ENCODE measurements at regions not wholly inside any gene's neighbourhood (a gene's known extent, or its start where the extent isn't known, plus 50 kb on each side); places are given as distances from the start of the nearest gene placed in this dataset.

GRCh38 chr17:33623841-33624240, 330.7 kb upstream of the ASIC2 start:
- POLR2A ChIA-PET, result no interaction called here
- in situ Hi-C loops (cut with MboI) (no loop called here), intact Hi-C loops (cut with micrococcal nuclease; ENCODE audit: unreplicated experiment) (no loop called here)
- ATAC-seq (no peak), DNase-seq (ENCODE audit: low read depth, low spot score) (no peak), FAIRE-seq (no peak)
- no TSS peak for BruUV-seq (replicated peaks)
- RAD21 ChIA-PET (ENCODE audit: unreplicated experiment), result no interaction called here
- H3K27ac ChIP-seq (ENCODE audit: control insufficient read depth, insufficient read depth), result no peak overlapping the region
- no peak overlapping the region for H3K4me3 ChIP-seq
- H3K9ac ChIP-seq (ENCODE audit: control insufficient read depth, insufficient read depth, low read length), result no peak overlapping the region
- no peaks in the 10 kb centered on the region for H3K79me2 ChIP-seq (ENCODE audit: control insufficient read depth, insufficient read depth, low read length)
- 10% methylated on average over 3 of the region's 3 CpGs for WGBS (ENCODE audit: insufficient coverage, insufficient replicate concordance, low lambda C conversion rate, missing lambda C conversion rate)
- no peaks in the 10 kb centered on the region; a peak in 1 of 4 replicates for H3K27me3 ChIP-seq (replicated peaks in 1 of 2; ENCODE audit: control insufficient read depth in 2 of 2, insufficient read depth in 2 of 2, low read length in 1 of 2)
- no peaks in the 10 kb centered on the region for H4K20me1 ChIP-seq (ENCODE audit: control insufficient read depth, insufficient read depth)
- TF ChIP-seq WRNIP1 (IDR thresholded peaks at IDR 0.05; ENCODE audit: borderline replicate concordance, low read depth, low read length) (no peak), MLLT1 (IDR thresholded peaks at IDR 0.05) (no peak), CHD1 (IDR thresholded peaks at IDR 0.05; ENCODE audit: low read depth, low read length) (no peak), YY1 (IDR thresholded peaks at IDR 0.05; ENCODE audit: low read depth, low read length) (no peak), E2F4 (IDR thresholded peaks at IDR 0.05; ENCODE audit: low read depth, low read length) (no peak), NBN (IDR thresholded peaks at IDR 0.05) (no peak), TBL1XR1 (IDR thresholded peaks at IDR 0.05; ENCODE audit: low read depth, low read length) (no peak), EGR1 (IDR thresholded peaks at IDR 0.05; ENCODE audit: borderline replicate concordance in 1 of 2, low read depth in 2 of 2, low read length in 2 of 2) (no peak), NR2C2 (IDR thresholded peaks at IDR 0.05; ENCODE audit: borderline replicate concordance, control insufficient read depth, insufficient read length, low read depth) (no peak)
- CTCF ChIA-PET, result no interaction called here
- H3K36me3 ChIP-seq (ENCODE audit: control insufficient read depth in 2 of 2, insufficient read depth in 2 of 2, low read length in 1 of 2), result no peaks in the 10 kb centered on the region
- H3K4me1 ChIP-seq (ENCODE audit: control insufficient read depth, insufficient read depth, low read length), result no peaks in the 10 kb centered on the region
- SMC1A ChIA-PET (ENCODE audit: uncharacterized antibody, unreplicated experiment), result no interaction called here
- H3K4me2 ChIP-seq (ENCODE audit: control insufficient read depth, insufficient read depth), result no peak overlapping the region
- no peak overlapping the region for H2AFZ ChIP-seq (ENCODE audit: control insufficient read depth, low read depth, low read length)
- H3K9me3 ChIP-seq (replicated peaks; ENCODE audit: control insufficient read depth, insufficient read depth, low read length), result no peaks in the 10 kb centered on the region

All from GM12878 (cell line).